Mesendoderm (in vitro differentiated cells): ENCODE measurements at regions not wholly inside any gene's neighbourhood (a gene's known extent, or its start where the extent isn't known, plus 50 kb on each side); places are given as distances from the start of the nearest gene placed in this dataset.
A peak's percentile ranks its signal among the peaks of the same experiment; 100 is the strongest.
"Not testable (repeated sequence)": the region's sequence is repeated elsewhere in the genome, so short reads cannot be mapped to it uniquely, and the experiment has no call there.

Experiments
- DNase-seq: peaks from one replicate; pipeline ENCODE4 v3.0.0; 2013
- H2AK5ac ChIP-seq: 2 replicates; pipeline ENCODE4 v1.6.1; 2013; ENCODE audit warnings: low read length, inconsistent platforms
- H2BK120ac ChIP-seq: 2 replicates; pipeline ENCODE4 v1.6.1; 2013; ENCODE audit warnings: low read depth, mild to moderate bottlenecking, low read length, moderate library complexity, mixed read lengths
- H2BK15ac ChIP-seq: replicated peaks from 2 replicates; pipeline ENCODE4 v1.6.1; 2013; ENCODE audit warnings: low read depth, mild to moderate bottlenecking, moderate library complexity
- H2BK5ac ChIP-seq: 2 replicates; pipeline ENCODE4 v1.6.1; 2013; ENCODE audit warnings: low read length, inconsistent platforms
- H3K18ac ChIP-seq: 2 replicates; pipeline ENCODE4 v1.6.1; 2013; ENCODE audit warnings: mild to moderate bottlenecking, low read length, mixed read lengths
- H3K23ac ChIP-seq: one replicate; pipeline ENCODE4 v1.6.1; 2013; ENCODE audit warnings: low read length
- H3K27ac ChIP-seq: 2 replicates; pipeline ENCODE4 v1.5.1; 2013; ENCODE audit warnings: low read depth, mild to moderate bottlenecking, inconsistent platforms, low read length, moderate library complexity
- H3K27me3 ChIP-seq: 2 replicates; pipeline ENCODE4 v1.6.1; 2013; ENCODE audit warnings: low read length, control low read depth, mild to moderate bottlenecking, inconsistent platforms; ENCODE audit not compliant: insufficient read depth, poor library complexity
- H3K36me3 ChIP-seq: 2 replicates; pipeline ENCODE4 v1.6.1; 2013; ENCODE audit warnings: low read length, inconsistent platforms; ENCODE audit not compliant: control insufficient read depth, insufficient read depth
- H3K4ac ChIP-seq: one replicate; pipeline ENCODE4 v1.6.1; 2013; ENCODE audit warnings: low read depth, mild to moderate bottlenecking, low read length, moderate library complexity
- H3K4me1 ChIP-seq: 2 replicates; pipeline ENCODE4 v1.6.1; 2013; ENCODE audit warnings: low read depth, low read length, inconsistent platforms; ENCODE audit not compliant: control insufficient read depth
- H3K4me2 ChIP-seq: 2 replicates; pipeline ENCODE4 v1.6.1; 2013; ENCODE audit warnings: low read length
- H3K4me3 ChIP-seq: 2 replicates; pipeline ENCODE4 v1.5.1; 2013; ENCODE audit warnings: mild to moderate bottlenecking, low read length
- H3K56ac ChIP-seq: one replicate; pipeline ENCODE4 v1.6.1; 2013; ENCODE audit warnings: low read length
- H3K79me1 ChIP-seq: 2 replicates; pipeline ENCODE4 v1.6.1; 2013; ENCODE audit warnings: low read length, inconsistent platforms
- H3K79me2 ChIP-seq: 2 replicates; pipeline ENCODE4 v1.6.1; 2013; ENCODE audit warnings: mild to moderate bottlenecking, low read length; ENCODE audit not compliant: control insufficient read depth, insufficient read depth
- H3K9ac ChIP-seq: 2 replicates; pipeline ENCODE4 v1.6.1; 2013; ENCODE audit warnings: low read length, inconsistent platforms
- H4K5ac ChIP-seq: one replicate; pipeline ENCODE4 v1.6.1; 2013; ENCODE audit warnings: low read length
- H4K8ac ChIP-seq: one replicate; pipeline ENCODE4 v1.6.1; 2013; ENCODE audit warnings: low read depth, mild to moderate bottlenecking, control low read depth, low read length, moderate library complexity
- WGBS: extraction: QIAGEN DNeasy Blood & Tissue Kit; methylation state at CpG from one replicate; pipeline ENCODE4 v1.1.7; 2013; ENCODE audit warnings: low lambda C conversion rate, missing lambda C conversion rate; ENCODE audit not compliant: insufficient coverage; ENCODE audit errors: extremely low coverage; 5-methylcytosine and 5-hydroxymethylcytosine counted together

DNA sequence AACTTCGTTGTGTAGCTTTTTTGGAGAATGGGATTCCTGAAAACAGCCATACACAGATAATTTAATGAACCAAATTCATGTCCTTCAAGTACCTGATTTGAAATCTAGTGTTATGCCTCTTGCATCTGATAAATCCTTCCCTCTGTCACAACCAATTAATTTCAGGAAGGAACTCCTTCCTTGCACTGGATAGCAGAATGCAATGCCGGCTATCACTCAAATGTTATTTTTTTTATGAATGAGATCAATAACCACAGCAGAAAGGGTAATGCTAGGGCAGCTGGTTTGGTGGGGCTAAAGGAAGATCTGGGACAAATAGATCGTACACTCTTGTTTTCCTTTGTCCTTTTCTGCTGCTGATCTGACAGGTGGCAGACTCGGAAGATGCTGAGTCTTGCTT lies 899.5 kb upstream of the GYPC start:
- no peak overlapping the region for H3K27ac ChIP-seq
- no peak overlapping the region for H4K8ac ChIP-seq
- no peak overlapping the region for H3K4ac ChIP-seq
- H3K23ac ChIP-seq = no peak overlapping the region
- H2BK120ac ChIP-seq = no peak overlapping the region
- no peak overlapping the region for H2BK5ac ChIP-seq
- H3K9ac ChIP-seq = no peak overlapping the region
- no CpG with 5 or more reads among the region's 4 CpGs for WGBS
- H3K79me2 ChIP-seq = no peaks in the 10 kb centered on the region
- H3K36me3 ChIP-seq = no peaks in the 10 kb centered on the region
- no peak overlapping the region for H3K56ac ChIP-seq
- no peak overlapping the region for H3K18ac ChIP-seq
- DNase-seq = no peak
- no peak overlapping the region for H3K4me3 ChIP-seq
- H2BK15ac ChIP-seq = no peak overlapping the region
- no peaks in the 10 kb centered on the region for H3K27me3 ChIP-seq
- H3K4me2 ChIP-seq = no peak overlapping the region
- H2AK5ac ChIP-seq = no peak overlapping the region
- H4K5ac ChIP-seq = no peak overlapping the region
- H3K79me1 ChIP-seq = no peaks in the 10 kb centered on the region
- no peaks in the 10 kb centered on the region for H3K4me1 ChIP-seq

DNA sequence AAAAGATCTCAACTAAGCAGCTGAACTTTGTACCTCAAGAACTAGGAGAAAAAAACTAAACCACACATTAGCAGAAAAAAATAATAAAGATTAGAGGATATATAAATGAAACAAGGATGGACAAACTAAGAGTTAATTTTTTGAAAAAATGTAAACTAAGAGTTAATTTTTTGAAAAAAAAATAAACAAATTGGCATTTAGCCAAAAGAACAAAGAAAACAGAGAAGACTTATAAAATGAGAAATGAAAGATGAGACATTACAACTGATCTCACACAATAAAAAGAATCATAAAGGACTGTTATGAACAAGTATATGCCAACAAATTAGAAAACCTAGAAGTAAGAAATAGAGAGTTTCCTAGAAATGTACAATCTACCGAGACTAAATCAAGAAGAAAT lies 859.2 kb upstream of the GYPC start:
- Histone ChIP-seq H3K27me3 (no peaks in the 10 kb centered on the region), H3K36me3 (no peaks in the 10 kb centered on the region), H2BK120ac (no peak overlapping the region), H3K4me2 (no peak overlapping the region), H3K79me2 (no peaks in the 10 kb centered on the region), H3K27ac (no peak overlapping the region), H3K4me1 (no peaks in the 10 kb centered on the region), H3K4me3 (no peak overlapping the region), H4K8ac (no peak overlapping the region), H3K9ac (no peak overlapping the region), H3K56ac (no peak overlapping the region), H2BK5ac (no peak overlapping the region), H3K79me1 (no peaks in the 10 kb centered on the region), H2AK5ac (no peak overlapping the region), H3K23ac (no peak overlapping the region), H2BK15ac (no peak overlapping the region), H3K4ac (no peak overlapping the region), H4K5ac (no peak overlapping the region), H3K18ac (no peak overlapping the region)
- WGBS = no CpG with 5 or more reads among the region's 1 CpG
- DNase-seq = no peak

DNA sequence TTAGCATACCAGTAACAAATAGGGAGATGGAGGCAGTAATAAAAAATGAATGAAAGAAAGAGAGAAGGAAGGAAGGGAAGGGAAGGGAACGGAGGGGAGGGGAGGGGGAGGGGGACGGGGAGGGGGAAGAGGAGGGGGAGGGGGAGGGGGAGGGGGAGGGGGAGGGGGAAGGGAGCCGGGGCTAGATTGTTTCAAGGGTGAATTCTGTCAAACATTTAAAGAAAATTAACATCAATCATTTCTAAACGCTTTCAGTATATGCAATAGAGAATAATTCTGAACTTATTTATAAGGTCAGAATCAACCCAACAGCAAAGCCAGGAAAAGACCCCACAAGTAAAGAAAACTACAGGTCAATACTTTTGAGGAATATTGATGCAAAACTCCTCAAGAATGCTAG lies 858.8 kb upstream of the GYPC start:
- H3K27ac ChIP-seq = no peak overlapping the region
- H3K4me2 ChIP-seq = no peak overlapping the region
- no peaks in the 10 kb centered on the region for H3K79me1 ChIP-seq
- H2AK5ac ChIP-seq = no peak overlapping the region
- H3K56ac ChIP-seq = no peak overlapping the region
- H2BK15ac ChIP-seq = no peak overlapping the region
- no peaks in the 10 kb centered on the region for H3K27me3 ChIP-seq
- no peak overlapping the region for H4K5ac ChIP-seq
- H3K23ac ChIP-seq = no peak overlapping the region
- H3K9ac ChIP-seq = no peak overlapping the region
- H3K4me1 ChIP-seq = no peaks in the 10 kb centered on the region
- no peaks in the 10 kb centered on the region for H3K36me3 ChIP-seq
- DNase-seq = no peak
- H3K4ac ChIP-seq = no peak overlapping the region
- no peak overlapping the region for H3K18ac ChIP-seq
- no peaks in the 10 kb centered on the region for H3K79me2 ChIP-seq
- H3K4me3 ChIP-seq = no peak overlapping the region
- H2BK120ac ChIP-seq = no peak overlapping the region
- WGBS = no CpG with 5 or more reads among the region's 4 CpGs
- no peak overlapping the region for H4K8ac ChIP-seq
- H2BK5ac ChIP-seq = no peak overlapping the region

DNA sequence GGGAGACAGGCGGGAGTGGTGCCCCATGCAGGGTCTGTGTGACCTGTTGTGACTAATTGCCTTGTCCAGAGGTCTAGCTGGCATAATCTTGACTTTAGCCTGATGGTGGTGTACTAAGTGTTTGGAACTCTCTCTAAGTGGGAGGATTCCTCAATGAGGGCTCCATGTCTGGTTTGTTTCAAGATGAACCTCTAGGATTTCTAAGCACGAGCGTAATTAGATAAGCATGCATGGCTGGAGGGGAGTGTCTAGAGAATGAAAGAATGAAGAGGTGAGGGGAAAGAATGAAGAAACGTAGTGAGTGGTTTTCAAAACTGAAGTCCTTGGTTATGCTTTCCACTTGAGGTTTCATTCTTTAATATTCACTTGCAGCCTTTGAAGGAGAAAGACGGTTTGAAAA lies 833.2 kb upstream of the GYPC start:
- H3K79me1 ChIP-seq = no peaks in the 10 kb centered on the region
- WGBS = 100% methylated on average over 1 of the region's 5 CpGs
- H3K18ac ChIP-seq = no peak overlapping the region
- no peak overlapping the region for H3K27ac ChIP-seq
- H3K4me1 ChIP-seq = no peaks in the 10 kb centered on the region
- no peak overlapping the region for H3K9ac ChIP-seq
- no peak overlapping the region for H3K4me3 ChIP-seq
- DNase-seq = no peak
- no peak overlapping the region for H2BK5ac ChIP-seq
- no peak overlapping the region for H2AK5ac ChIP-seq
- no peaks in the 10 kb centered on the region for H3K79me2 ChIP-seq
- H2BK15ac ChIP-seq = no peak overlapping the region
- no peak overlapping the region for H3K56ac ChIP-seq
- no peak overlapping the region for H4K8ac ChIP-seq
- H3K36me3 ChIP-seq = no peaks in the 10 kb centered on the region
- no peak overlapping the region for H2BK120ac ChIP-seq
- H3K23ac ChIP-seq = no peak overlapping the region
- H3K4ac ChIP-seq = no peak overlapping the region
- H3K27me3 ChIP-seq = no peaks in the 10 kb centered on the region
- H3K4me2 ChIP-seq = no peak overlapping the region
- no peak overlapping the region for H4K5ac ChIP-seq

DNA sequence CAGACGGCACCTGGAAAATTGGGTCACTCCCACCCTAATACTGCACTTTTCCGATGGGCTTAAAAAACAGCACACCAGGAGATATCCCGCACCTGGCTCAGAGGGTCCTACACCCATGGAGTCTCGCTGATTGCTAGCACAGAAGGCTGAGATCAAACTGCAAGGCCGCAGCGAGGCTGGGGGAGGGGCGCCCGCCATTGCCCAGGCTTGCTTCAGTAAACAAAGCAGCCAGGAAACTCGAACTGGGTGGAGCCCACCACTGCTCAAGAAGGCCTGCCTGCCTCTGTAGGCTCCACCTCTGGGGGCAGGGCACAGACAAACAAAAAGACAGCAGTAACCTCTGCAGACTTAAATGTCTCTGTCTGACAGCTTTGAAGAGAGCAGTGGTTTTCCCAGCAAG lies 830.2 kb upstream of the GYPC start:
- not testable (repeated sequence) for H4K8ac ChIP-seq, H3K27me3 ChIP-seq, H2BK5ac ChIP-seq, DNase-seq, H3K56ac ChIP-seq, H3K4me2 ChIP-seq, H3K4ac ChIP-seq, H3K36me3 ChIP-seq, H3K4me3 ChIP-seq, H3K79me2 ChIP-seq, H4K5ac ChIP-seq, H2BK15ac ChIP-seq, H3K23ac ChIP-seq, H3K9ac ChIP-seq, H3K4me1 ChIP-seq, H3K18ac ChIP-seq, H3K27ac ChIP-seq, H2AK5ac ChIP-seq, H3K79me1 ChIP-seq, H2BK120ac ChIP-seq
- no CpG with 5 or more reads among the region's 9 CpGs for WGBS

DNA sequence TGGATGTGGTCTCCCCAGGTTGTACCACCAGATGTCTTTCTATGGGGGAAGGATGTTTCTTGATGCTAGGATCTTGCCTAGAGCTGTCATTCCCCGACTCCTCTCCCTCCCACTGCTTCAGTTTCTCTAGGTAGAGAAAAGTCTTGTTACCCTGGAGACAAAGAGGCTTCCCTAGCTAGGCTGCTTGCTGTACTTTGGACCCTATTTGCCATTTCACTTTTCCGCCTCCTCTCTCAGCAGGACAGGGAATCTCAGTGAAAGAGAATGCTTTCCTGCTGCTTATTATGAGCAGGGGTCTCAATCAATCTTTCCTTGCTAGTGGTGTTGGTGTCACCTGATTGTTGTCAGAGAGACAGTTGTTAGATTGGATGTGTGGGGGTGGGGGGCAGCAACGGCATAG lies 818.8 kb upstream of the GYPC start:
- Histone ChIP-seq H3K9ac (no peak overlapping the region), H4K8ac (no peak overlapping the region), H3K27ac (no peak overlapping the region), H3K56ac (no peak overlapping the region), H3K4ac (no peak overlapping the region), H2BK120ac (no peak overlapping the region), H3K27me3 (no peaks in the 10 kb centered on the region), H3K4me1 (no peaks in the 10 kb centered on the region), H2BK5ac (no peak overlapping the region), H3K36me3 (no peaks in the 10 kb centered on the region), H3K4me2 (no peak overlapping the region), H3K18ac (no peak overlapping the region), H3K4me3 (no peak overlapping the region), H2BK15ac (no peak overlapping the region), H2AK5ac (no peak overlapping the region), H3K79me2 (no peaks in the 10 kb centered on the region), H4K5ac (no peak overlapping the region), H3K79me1 (no peaks in the 10 kb centered on the region), H3K23ac (no peak overlapping the region)
- WGBS = no CpG with 5 or more reads among the region's 3 CpGs
- DNase-seq = peak; percentile 22
